HG03108 (cell line): ENCODE measurements at regions not wholly inside any gene's neighbourhood (a gene's known extent, or its start where the extent isn't known, plus 50 kb on each side); places are given as distances from the start of the nearest gene placed in this dataset.

ENCODE experiments used
- ATAC-seq: cut with Tn5 transposase; IDR thresholded peaks from one replicate; pipeline ENCODE4 v1.9.1; 2021; ENCODE audit warnings: moderate library complexity; ENCODE audit not compliant: unreplicated experiment

GRCh38 chr6:53744321-53744720, 50.5 kb upstream of the LRRC1 start:
- no peak for ATAC-seq

GRCh38 chr6:53741034-53741823, 53.6 kb upstream of the LRRC1 start:
- no peak for ATAC-seq

GRCh38 chr6:53737746-53738145, 57.1 kb upstream of the LRRC1 start:
- no peak for ATAC-seq

GRCh38 chr6:53735896-53736295, 58.9 kb upstream of the LRRC1 start:
- no peak for ATAC-seq

GRCh38 chr6:53734473-53735299, 60.1 kb upstream of the LRRC1 start:
- ATAC-seq = no peak

- no peak for ATAC-seq
Measured at GRCh38 chr6:53731866-53732636, 62.8 kb upstream of the LRRC1 start.

- ATAC-seq = no peak
Measured at GRCh38 chr6:53730767-53731166, 64.0 kb upstream of the LRRC1 start.

- no peak for ATAC-seq
Measured at GRCh38 chr6:53728570-53729194, 63.1 kb upstream of the KLHL31 start.

- no peak for ATAC-seq
Measured at GRCh38 chr6:53727748-53728147, 62.2 kb upstream of the KLHL31 start.

- ATAC-seq = peak; percentile 88
Measured at GRCh38 chr6:53725791-53726575, 60.4 kb upstream of the KLHL31 start.

- ATAC-seq = no peak
Measured at GRCh38 chr6:53724501-53724900, 58.9 kb upstream of the KLHL31 start.

GRCh38 chr6:53723331-53723730, 57.8 kb upstream of the KLHL31 start:
- ATAC-seq = no peak

GRCh38 chr6:53721766-53722165, 56.2 kb upstream of the KLHL31 start:
- ATAC-seq = no peak

- peak; percentile 99 for ATAC-seq
Measured at GRCh38 chr6:53718597-53719460, 53.3 kb upstream of the KLHL31 start.

GRCh38 chr6:53717566-53717965, 52.0 kb upstream of the KLHL31 start:
- ATAC-seq = no peak

- no peak for ATAC-seq
Measured at GRCh38 chr6:53715434-53715833, 49.9 kb upstream of the KLHL31 start.
